ENCODE measurements at regions not wholly inside any gene's neighbourhood (a gene's known extent, or its start where the extent isn't known, plus 50 kb on each side); places are given as distances from the start of the nearest gene placed in this dataset.

- no peak for TF ChIP-seq CTCF (IDR thresholded peaks at IDR 0.05; ENCODE audit: low read depth, low read length)
- DNase-seq (ENCODE audit: low read depth, low spot score): no peak
- no peak overlapping the region for H3K4me3 ChIP-seq (ENCODE audit: low read depth, low read length)
- ChIA-PET POLR2A (no interaction called here), CTCF (interaction anchor here (1.1 to 1.6 kb wide), 3 partner anchors 24 to 339 kb away, joined by 3 to 5 read pairs (median 4); no protein-coding TSS in a partner anchor)
- no peak overlapping the region for H3K27ac ChIP-seq (ENCODE audit: low read depth, low read length)
- no peaks in the 10 kb centered on the region for H3K27me3 ChIP-seq (ENCODE audit: control insufficient read depth, insufficient read depth, low read length)
- H3K9me3 ChIP-seq (ENCODE audit: control insufficient read depth, insufficient read depth, low read length): no peaks in the 10 kb centered on the region
Measured at GRCh38 chr2:181128199-181128598, 147.8 kb downstream of the UBE2E3 start.

GRCh38 chr2:181129364-181130056 lies 149.1 kb downstream of the UBE2E3 start:
- TF ChIP-seq CTCF (IDR thresholded peaks at IDR 0.05; ENCODE audit: low read depth, low read length): no peak
- no peak for DNase-seq (ENCODE audit: low read depth, low spot score)
- CTCF ChIA-PET: interaction anchor here (1.2 to 1.3 kb wide), 2 partner anchors 8 to 25 kb away, joined by 3 read pairs; no protein-coding TSS in a partner anchor
- H3K4me3 ChIP-seq (ENCODE audit: low read depth, low read length): no peak overlapping the region
- H3K27ac ChIP-seq (ENCODE audit: low read depth, low read length): no peak overlapping the region
- POLR2A ChIA-PET: no interaction called here
- no peaks in the 10 kb centered on the region for H3K27me3 ChIP-seq (ENCODE audit: control insufficient read depth, insufficient read depth, low read length)
- peaks cover 3% of the 10 kb centered on the region; the same call in 1 of the 2 replicates for H3K9me3 ChIP-seq (ENCODE audit: control insufficient read depth, insufficient read depth, low read length)

GRCh38 chr2:181130686-181131085 lies 150.3 kb downstream of the UBE2E3 start:
- no peak overlapping the region for H3K27ac ChIP-seq (ENCODE audit: low read depth, low read length)
- POLR2A ChIA-PET: no interaction called here
- no peak for DNase-seq (ENCODE audit: low read depth, low spot score)

GRCh38 chr2:181131584-181131983 lies 151.2 kb downstream of the UBE2E3 start:
- Histone ChIP-seq H3K9me3 (ENCODE audit: control insufficient read depth, insufficient read depth, low read length) (peaks cover 4% of the 10 kb centered on the region; the same call in 1 of the 2 replicates), H3K27me3 (ENCODE audit: control insufficient read depth, insufficient read depth, low read length) (no peaks in the 10 kb centered on the region), H3K27ac (ENCODE audit: low read depth, low read length) (no peak overlapping the region), H3K4me3 (ENCODE audit: low read depth, low read length) (no peak overlapping the region)
- CTCF ChIA-PET: no interaction called here
- no peak for TF ChIP-seq CTCF (IDR thresholded peaks at IDR 0.05; ENCODE audit: low read depth, low read length)
- POLR2A ChIA-PET: no interaction called here
- no peak for DNase-seq (ENCODE audit: low read depth, low spot score)

More at GRCh38 chr2:181130686-181131085, 150.3 kb downstream of the UBE2E3 start:
- no peak for TF ChIP-seq CTCF (IDR thresholded peaks at IDR 0.05; ENCODE audit: low read depth, low read length)
- H3K4me3 ChIP-seq (ENCODE audit: low read depth, low read length): no peak overlapping the region
- no peaks in the 10 kb centered on the region for H3K27me3 ChIP-seq (ENCODE audit: control insufficient read depth, insufficient read depth, low read length)
- peaks cover 4% of the 10 kb centered on the region; the same call in 1 of the 2 replicates for H3K9me3 ChIP-seq (ENCODE audit: control insufficient read depth, insufficient read depth, low read length)
- CTCF ChIA-PET: interaction anchor here (1.3 kb wide), 1 partner anchor 10 kb away, joined by 3 read pairs; no protein-coding TSS in a partner anchor

GRCh38 chr2:181138816-181139215 lies 158.4 kb downstream of the UBE2E3 start:
- H3K27ac ChIP-seq (ENCODE audit: low read depth, low read length): no peak overlapping the region
- H3K9me3 ChIP-seq (ENCODE audit: control insufficient read depth, insufficient read depth, low read length): peaks cover 4% of the 10 kb centered on the region; the same call in 1 of the 2 replicates
- H3K27me3 ChIP-seq (ENCODE audit: control insufficient read depth, insufficient read depth, low read length): no peaks in the 10 kb centered on the region
- no peak for TF ChIP-seq CTCF (IDR thresholded peaks at IDR 0.05; ENCODE audit: low read depth, low read length)
- ChIA-PET CTCF (no interaction called here), POLR2A (no interaction called here)
- DNase-seq (ENCODE audit: low read depth, low spot score): no peak
- no peak overlapping the region for H3K4me3 ChIP-seq (ENCODE audit: low read depth, low read length)
